H1 (cell line): ENCODE measurements at regions not wholly inside any gene's neighbourhood (a gene's known extent, or its start where the extent isn't known, plus 50 kb on each side); places are given as distances from the start of the nearest gene placed in this dataset.

Source experiments
- CTCF ChIA-PET: fragments of 300-600 bp; sonication (Branson Sonifier 250); formaldehyde crosslinking; loops from one replicate; lab custom pipeline; 2021; ENCODE audit not compliant: partially characterized antibody; lab: Charles Lee
- POLR2A ChIA-PET: fragments of 300-600 bp; sonication (Branson Sonifier 250); formaldehyde crosslinking; loops from one replicate; lab custom pipeline; 2021; ENCODE audit warnings: inconsistent platforms; ENCODE audit not compliant: partially characterized antibody; lab: Charles Lee
- DNase-seq, 2 experiments: peaks; one replicate each; pipeline versions ENCODE4 v3.0.0 to v3.0.0-alpha.2; 2010 to 2022; ENCODE audit warnings: low spot score in 2 of 2, low read depth in 1 of 2, mixed read lengths in 1 of 2
- FAIRE-seq: peaks from 2 replicates; lab custom pipeline; 2011; peaks lifted over from hg19 to GRCh38; lab: Jason Lieb, UNC
- H2AFZ ChIP-seq: 2 replicates; pipeline ENCODE4 v1.8.1; 2012; ENCODE audit warnings: low read length, inconsistent platforms
- H2AK5ac ChIP-seq: 2 replicates; pipeline ENCODE4 v1.6.1; 2013; ENCODE audit warnings: low read depth, low read length
- H2BK120ac ChIP-seq: replicated peaks from 2 replicates; pipeline ENCODE3; 2013; ENCODE audit warnings: low read depth, low read length, inconsistent platforms
- H2BK12ac ChIP-seq: 2 replicates; pipeline ENCODE4 v1.6.1; 2013; ENCODE audit warnings: low read depth, low read length
- H2BK15ac ChIP-seq: 2 replicates; pipeline ENCODE4 v1.6.1; 2013; ENCODE audit warnings: low read length
- H2BK20ac ChIP-seq: 2 replicates; pipeline ENCODE4 v1.6.1; 2013; ENCODE audit warnings: low read length
- H2BK5ac ChIP-seq: 2 replicates; pipeline ENCODE4 v1.6.1; 2013; ENCODE audit warnings: low read depth, low read length
- H3K14ac ChIP-seq: 2 replicates; pipeline ENCODE4 v1.6.1; 2013; ENCODE audit warnings: inconsistent platforms; ENCODE audit not compliant: insufficient read length
- H3K18ac ChIP-seq: 2 replicates; pipeline ENCODE4 v1.6.1; 2013; ENCODE audit warnings: low read length; ENCODE audit errors: extremely low read depth
- H3K23ac ChIP-seq: 2 replicates; pipeline ENCODE4 v1.6.1; 2013; ENCODE audit warnings: inconsistent platforms; ENCODE audit not compliant: insufficient read length
- H3K23me2 ChIP-seq: 2 replicates; pipeline ENCODE4 v1.6.1; 2013; ENCODE audit warnings: low read depth, low read length
- H3K27ac ChIP-seq: 2 replicates; pipeline ENCODE4 v1.6.1; 2011; ENCODE audit warnings: low read depth, low read length, inconsistent platforms
- H3K27me3 ChIP-seq, 4 experiments: replicated peaks in 1 of 4; 1 replicate in 1 of 4; 2 replicates in 3 of 4; pipeline versions ENCODE4 v1.6.1 to v1.8.1; 2011 to 2013; ENCODE audit warnings: low read length in 3 of 4, mild to moderate bottlenecking in 3 of 4, inconsistent platforms in 2 of 4, mixed read lengths in 2 of 4, moderate library complexity in 1 of 4; ENCODE audit not compliant: control insufficient read depth in 3 of 4, insufficient read depth in 3 of 4; ENCODE audit errors: extremely low read depth in 1 of 4
- H3K36me3 ChIP-seq, 4 experiments: 2 replicates each; pipeline versions ENCODE4 v1.6.1 to v1.8.1; 2011 to 2013; ENCODE audit warnings: mild to moderate bottlenecking in 4 of 4, low read length in 3 of 4, moderate library complexity in 2 of 4, control low read depth in 1 of 4, inconsistent platforms in 1 of 4; ENCODE audit not compliant: insufficient read depth in 4 of 4, control insufficient read depth in 2 of 4
- H3K4ac ChIP-seq: replicated peaks from 2 replicates; pipeline ENCODE3; 2013; ENCODE audit warnings: low read length, low read depth, mixed read lengths, inconsistent platforms; ENCODE audit not compliant: insufficient read length
- H3K4me1 ChIP-seq, 4 experiments: replicated peaks in 1 of 4; 1 replicate in 1 of 4; 2 replicates in 3 of 4; pipeline versions ENCODE4 v1.6.1 to v1.8.1; 2011 to 2013; ENCODE audit warnings: low read length in 3 of 4, inconsistent platforms in 2 of 4, mixed read lengths in 1 of 4; ENCODE audit not compliant: insufficient read depth in 4 of 4, control insufficient read depth in 3 of 4
- H3K4me2 ChIP-seq, 2 experiments: 2 replicates each; pipeline versions ENCODE4 v1.6.1 to v1.8.1; 2011 to 2013; ENCODE audit warnings: low read depth in 2 of 2, low read length in 2 of 2, control low read depth in 1 of 2, inconsistent platforms in 1 of 2, mild to moderate bottlenecking in 1 of 2; ENCODE audit not compliant: insufficient read depth in 1 of 2
- H3K4me3 ChIP-seq, 4 experiments: fragments of 200-600, 300-600 bp in 1 of 4; sonication (generic), shearing (Covaris generic), sonication (Bioruptor Twin) in 1 of 4; 2 replicates each; pipeline versions ENCODE4 v1.5.1 to v1.8.1; 2011 to 2016; ENCODE audit warnings: low read length in 4 of 4, low read depth in 3 of 4, control low read depth in 2 of 4, inconsistent platforms in 2 of 4, mild to moderate bottlenecking in 2 of 4, mixed read lengths in 1 of 4, moderate library complexity in 1 of 4; ENCODE audit not compliant: insufficient read depth in 2 of 4; ENCODE audit errors: extremely low read depth in 1 of 4
- H3K56ac ChIP-seq: replicated peaks from 2 replicates; pipeline ENCODE3; 2013; ENCODE audit warnings: low read depth, mild to moderate bottlenecking, mixed read lengths, low read length, inconsistent platforms; ENCODE audit not compliant: insufficient read length
- H3K79me1 ChIP-seq: 2 replicates; pipeline ENCODE4 v1.6.1; 2013; ENCODE audit warnings: low read depth, low read length, control low read depth
- H3K79me2 ChIP-seq, 2 experiments: 2 replicates each; pipeline versions ENCODE4 v1.6.1 to v1.8.1; 2012 to 2013; ENCODE audit warnings: low read length in 2 of 2, mild to moderate bottlenecking in 2 of 2, inconsistent platforms in 1 of 2; ENCODE audit not compliant: insufficient read depth in 2 of 2, control insufficient read depth in 1 of 2
- H3K9ac ChIP-seq, 4 experiments: replicated peaks in 1 of 4; 1 replicate in 1 of 4; 2 replicates in 3 of 4; pipeline versions ENCODE4 v1.6.1 to v1.8.1; 2011 to 2013; ENCODE audit warnings: low read depth in 3 of 4, low read length in 3 of 4, control low read depth in 2 of 4, mild to moderate bottlenecking in 2 of 4, moderate library complexity in 2 of 4, inconsistent platforms in 1 of 4; ENCODE audit errors: extremely low read depth in 1 of 4
- H3K9me3 ChIP-seq, 2 experiments: 2 replicates each; pipeline versions ENCODE4 v1.6.1 to v1.8.1; 2012 to 2013; ENCODE audit warnings: mild to moderate bottlenecking in 2 of 2, moderate library complexity in 2 of 2, control low read depth in 1 of 2, inconsistent platforms in 1 of 2, low read depth in 1 of 2, low read length in 1 of 2, mixed read lengths in 1 of 2; ENCODE audit not compliant: insufficient read depth in 2 of 2
- H4K20me1 ChIP-seq, 2 experiments: replicated peaks in 1 of 2; 2 replicates each; pipeline versions ENCODE3 to v1.8.1; 2011 to 2013; ENCODE audit warnings: inconsistent platforms in 2 of 2, low read length in 2 of 2, mild to moderate bottlenecking in 1 of 2; ENCODE audit not compliant: insufficient read depth in 2 of 2, control insufficient read depth in 1 of 2
- H4K5ac ChIP-seq: 2 replicates; pipeline ENCODE4 v1.6.1; 2013; ENCODE audit warnings: low read length, low read depth, mixed read lengths, inconsistent platforms; ENCODE audit not compliant: insufficient read length
- H4K8ac ChIP-seq: 2 replicates; pipeline ENCODE4 v1.8.0; 2013; ENCODE audit warnings: mild to moderate bottlenecking, moderate library complexity, low read length, inconsistent platforms; ENCODE audit not compliant: insufficient read depth; ENCODE audit errors: extremely low read depth
- H4K91ac ChIP-seq: replicated peaks from 2 replicates; pipeline ENCODE3; 2013; ENCODE audit warnings: low read length, mixed read lengths, inconsistent platforms; ENCODE audit not compliant: insufficient read length
- ATF3 ChIP-seq: IDR thresholded peaks from 2 replicates; pipeline ENCODE4 v1.6.1; 2011; ENCODE audit warnings: low read depth, mild to moderate bottlenecking, low read length; ENCODE audit not compliant: insufficient read depth
- BACH1 ChIP-seq: IDR thresholded peaks from 2 replicates; pipeline ENCODE4 v1.6.1; 2012; ENCODE audit warnings: low read length, improper control_type of control experiment
- BRCA1 ChIP-seq: IDR thresholded peaks from 2 replicates; pipeline ENCODE4 v1.6.1; 2012; ENCODE audit warnings: low read depth, low read length, improper control_type of control experiment
- CEBPB ChIP-seq: IDR thresholded peaks from 2 replicates; pipeline ENCODE4 v1.6.1; 2012; ENCODE audit warnings: low read depth, low read length
- GTF2F1 ChIP-seq: IDR thresholded peaks from 2 replicates; pipeline ENCODE4 v1.6.1; 2012; ENCODE audit warnings: low read depth, low read length, improper control_type of control experiment, borderline replicate concordance
- KDM5A ChIP-seq: fragments of 200-600 bp; IDR thresholded peaks from 2 replicates; pipeline ENCODE4 v1.7.1; 2012; ENCODE audit warnings: mild to moderate bottlenecking, low read length, inconsistent platforms, mixed read lengths
- POLR2AphosphoS5 ChIP-seq: IDR thresholded peaks from 2 replicates; pipeline ENCODE4 v1.6.1; 2011; ENCODE audit warnings: low read depth, low read length
- RFX5 ChIP-seq: IDR thresholded peaks from 2 replicates; pipeline ENCODE4 v1.6.1; 2011; ENCODE audit warnings: low read depth, low read length, improper control_type of control experiment, borderline replicate concordance
- YY1 ChIP-seq: IDR thresholded peaks from 2 replicates; pipeline ENCODE4 v1.6.1; 2011; ENCODE audit warnings: low read depth, mild to moderate bottlenecking, low read length
- WGBS, 2 experiments: shearing (Covaris generic) in 1 of 2; methylation state at CpG; one replicate each; pipeline versions ENCODE4 v1.1.6 to v1.1.7; 2013 to 2015; ENCODE audit warnings: low lambda C conversion rate in 2 of 2, mixed read lengths in 2 of 2, inconsistent platforms in 1 of 2, low coverage in 1 of 2, missing lambda C conversion rate in 1 of 2; ENCODE audit not compliant: insufficient replicate concordance in 2 of 2, insufficient coverage in 1 of 2, insufficient read length in 1 of 2; ENCODE audit errors: extremely low coverage in 1 of 2, missing lambda C conversion rate in 1 of 2; 5-methylcytosine and 5-hydroxymethylcytosine counted together

- H3K56ac ChIP-seq, result no peak overlapping the region
- H2AFZ ChIP-seq, result no peak overlapping the region
- H4K91ac ChIP-seq, result no peak overlapping the region
- TF ChIP-seq RFX5 (no peak), KDM5A (no peak), YY1 (no peak), GTF2F1 (no peak), BACH1 (no peak), CEBPB (no peak), BRCA1 (no peak), ATF3 (no peak), POLR2AphosphoS5 (no peak)
- TF ChIP-seq, all 59 proteins: peak for 0
- Histone ChIP-seq H3K9me3 (no peaks in the 10 kb centered on the region), H2BK120ac (no peak overlapping the region), H4K8ac (no peak overlapping the region), H2AK5ac (no peak overlapping the region), H2BK12ac (no peak overlapping the region), H3K9ac (no peak overlapping the region), H3K23me2 (no peaks in the 10 kb centered on the region), H4K5ac (no peak overlapping the region), H3K79me2 (no peaks in the 10 kb centered on the region), H2BK5ac (no peak overlapping the region), H3K27ac (no peak overlapping the region), H3K4me2 (no peak overlapping the region), H3K4me1 (no peaks in the 10 kb centered on the region), H3K4ac (no peak overlapping the region), H2BK15ac (no peak overlapping the region), H3K14ac (no peak overlapping the region), H3K27me3 (no peaks in the 10 kb centered on the region), H3K23ac (no peak overlapping the region), H4K20me1 (no peaks in the 10 kb centered on the region), H3K79me1 (no peaks in the 10 kb centered on the region), H3K36me3 (no peaks in the 10 kb centered on the region), H2BK20ac (no peak overlapping the region), H3K4me3 (no peak overlapping the region), H3K18ac (no peak overlapping the region)
- 87% methylated on average over 4 of the region's 4 CpGs; no CpG with 5 or more reads in 1 of the 2 experiments for WGBS, 2 experiments
- DNase-seq (no peak), FAIRE-seq (no peak)
- POLR2A ChIA-PET, result no interaction called here
- CTCF ChIA-PET, result interaction anchor here (0.6 kb wide), 1 partner anchor 45 kb away, joined by 3 read pairs; no protein-coding TSS in a partner anchor
Observed at GRCh38 chr3:5272387-5272786, 84.9 kb downstream of the EDEM1 start.
